ENCODE measurements at regions not wholly inside any gene's neighbourhood (a gene's known extent, or its start where the extent isn't known, plus 50 kb on each side); places are given as distances from the start of the nearest gene placed in this dataset.

DNA sequence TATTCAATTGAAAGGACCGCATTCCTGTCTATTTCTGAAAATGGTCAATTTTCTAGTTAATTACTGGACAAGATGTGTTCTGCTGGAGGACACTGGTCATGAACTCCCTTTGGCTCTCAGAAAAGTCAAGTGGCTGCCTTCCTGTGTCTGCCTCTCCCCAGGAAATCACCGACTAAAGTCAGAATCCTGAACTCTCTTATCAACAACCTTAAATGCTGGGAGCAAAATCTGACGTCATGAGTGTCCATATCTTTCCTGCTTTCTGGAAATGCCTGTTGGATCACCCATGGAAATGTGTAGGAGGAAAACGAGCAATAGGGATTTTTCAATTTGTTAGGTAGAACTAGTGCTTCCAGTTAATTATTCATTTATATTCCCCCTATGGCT is 53.5 kb upstream of the PLCB1 start:
- no peaks in the 10 kb centered on the region for H4K20me1 ChIP-seq (replicated peaks in 1 of 2; ENCODE audit: control insufficient read depth in 1 of 2, insufficient read depth in 2 of 2, low read length in 2 of 2)
- H3K4me2 ChIP-seq (ENCODE audit: insufficient read depth in 1 of 2, low read depth in 2 of 2, low read length in 2 of 2): no peak overlapping the region
- FAIRE-seq (no peak), DNase-seq (ENCODE audit: low read depth in 1 of 2, low spot score in 2 of 2) (no peak)
- H4K8ac ChIP-seq (ENCODE audit: extremely low read depth, insufficient read depth, low read length): no peak overlapping the region
- H2AFZ ChIP-seq (ENCODE audit: low read length): no peak overlapping the region
- H2BK15ac ChIP-seq (ENCODE audit: low read length): no peak overlapping the region
- H3K79me1 ChIP-seq (ENCODE audit: low read depth, low read length): no peaks in the 10 kb centered on the region
- POLR2A ChIA-PET (ENCODE audit: partially characterized antibody): no interaction called here
- H3K4me3 ChIP-seq (ENCODE audit: extremely low read depth in 1 of 4, insufficient read depth in 2 of 4, low read depth in 3 of 4, low read length in 4 of 4): no peak overlapping the region
- H4K5ac ChIP-seq (ENCODE audit: insufficient read length, low read depth, low read length): no peak overlapping the region
- H2BK5ac ChIP-seq (ENCODE audit: low read depth, low read length): no peak overlapping the region
- H2BK120ac ChIP-seq (replicated peaks; ENCODE audit: low read depth, low read length): no peak overlapping the region
- no peak overlapping the region for H2BK20ac ChIP-seq (ENCODE audit: low read length)
- no peak overlapping the region for H4K91ac ChIP-seq (replicated peaks; ENCODE audit: insufficient read length, low read length)
- no peak overlapping the region for H3K56ac ChIP-seq (replicated peaks; ENCODE audit: insufficient read length, low read depth, low read length)
- no peaks in the 10 kb centered on the region for H3K79me2 ChIP-seq (ENCODE audit: control insufficient read depth in 1 of 2, insufficient read depth in 2 of 2, low read length in 2 of 2)
- TF ChIP-seq EGR1 (IDR thresholded peaks at IDR 0.05; ENCODE audit: borderline replicate concordance, low read depth, low read length): no peak
- no peak for TF ChIP-seq KDM1A (IDR thresholded peaks at IDR 0.05; ENCODE audit: borderline replicate concordance, low read length)
- TF ChIP-seq EZH2 (IDR thresholded peaks at IDR 0.05; ENCODE audit: low read depth, low read length, severe bottlenecking): no peak
- no peak for TF ChIP-seq CHD2 (IDR thresholded peaks at IDR 0.05; ENCODE audit: low read length)
- TF ChIP-seq PHF8 (conservative IDR thresholded peaks at IDR 0.05; ENCODE audit: low read depth, low read length): no peak
- TF ChIP-seq, protein P1, sequence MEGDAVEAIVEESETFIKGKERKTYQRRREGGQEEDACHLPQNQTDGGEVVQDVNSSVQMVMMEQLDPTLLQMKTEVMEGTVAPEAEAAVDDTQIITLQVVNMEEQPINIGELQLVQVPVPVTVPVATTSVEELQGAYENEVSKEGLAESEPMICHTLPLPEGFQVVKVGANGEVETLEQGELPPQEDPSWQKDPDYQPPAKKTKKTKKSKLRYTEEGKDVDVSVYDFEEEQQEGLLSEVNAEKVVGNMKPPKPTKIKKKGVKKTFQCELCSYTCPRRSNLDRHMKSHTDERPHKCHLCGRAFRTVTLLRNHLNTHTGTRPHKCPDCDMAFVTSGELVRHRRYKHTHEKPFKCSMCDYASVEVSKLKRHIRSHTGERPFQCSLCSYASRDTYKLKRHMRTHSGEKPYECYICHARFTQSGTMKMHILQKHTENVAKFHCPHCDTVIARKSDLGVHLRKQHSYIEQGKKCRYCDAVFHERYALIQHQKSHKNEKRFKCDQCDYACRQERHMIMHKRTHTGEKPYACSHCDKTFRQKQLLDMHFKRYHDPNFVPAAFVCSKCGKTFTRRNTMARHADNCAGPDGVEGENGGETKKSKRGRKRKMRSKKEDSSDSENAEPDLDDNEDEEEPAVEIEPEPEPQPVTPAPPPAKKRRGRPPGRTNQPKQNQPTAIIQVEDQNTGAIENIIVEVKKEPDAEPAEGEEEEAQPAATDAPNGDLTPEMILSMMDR (IDR thresholded peaks at IDR 0.05; ENCODE audit: control extremely low read depth in 1 of 3, insufficient read depth in 1 of 3, low read depth in 1 of 3, low read length in 3 of 3): no peak
- TF ChIP-seq CREB1 (IDR thresholded peaks at IDR 0.05): no peak
- TF ChIP-seq CBX5 (IDR thresholded peaks at IDR 0.05; ENCODE audit: low read depth, low read length): no peak
- no peak for TF ChIP-seq JUN (IDR thresholded peaks at IDR 0.05; ENCODE audit: low read depth, low read length)
- H3K27me3 ChIP-seq (replicated peaks in 1 of 4; ENCODE audit: control insufficient read depth in 3 of 4, extremely low read depth in 1 of 4, insufficient read depth in 3 of 4, low read length in 3 of 4): no peaks in the 10 kb centered on the region
- no peak overlapping the region for H3K9ac ChIP-seq (replicated peaks in 1 of 4; ENCODE audit: extremely low read depth in 1 of 4, low read depth in 3 of 4, low read length in 3 of 4)
- no peak overlapping the region for H2BK12ac ChIP-seq (ENCODE audit: low read depth, low read length)
- no peak overlapping the region for H3K18ac ChIP-seq (ENCODE audit: extremely low read depth, low read length)
- H3K23ac ChIP-seq (ENCODE audit: insufficient read length): no peak overlapping the region
- H3K36me3 ChIP-seq (ENCODE audit: control insufficient read depth in 2 of 4, insufficient read depth in 4 of 4, low read length in 3 of 4): no peaks in the 10 kb centered on the region
- H2AK5ac ChIP-seq (ENCODE audit: low read depth, low read length): no peak overlapping the region
- H3K4me1 ChIP-seq (replicated peaks in 1 of 4; ENCODE audit: control insufficient read depth in 3 of 4, insufficient read depth in 4 of 4, low read length in 3 of 4): no peaks in the 10 kb centered on the region
- H3K27ac ChIP-seq (ENCODE audit: low read depth, low read length): no peak overlapping the region
- H3K14ac ChIP-seq (ENCODE audit: insufficient read length): no peak overlapping the region
- H3K23me2 ChIP-seq (ENCODE audit: low read depth, low read length): no peaks in the 10 kb centered on the region; the same call in 1 of the 2 replicates
- CTCF ChIA-PET (ENCODE audit: partially characterized antibody): interaction anchor here (1.1 kb wide), 1 partner anchor 34 kb away, joined by 4 read pairs; no protein-coding TSS in a partner anchor
- 82% methylated on average over 4 of the region's 4 CpGs; no CpG with 5 or more reads in 1 of the 2 experiments for WGBS, 2 experiments (ENCODE audit: extremely low coverage in 1 of 2, insufficient coverage in 1 of 2, insufficient read length in 1 of 2, insufficient replicate concordance in 2 of 2, low coverage in 1 of 2, low lambda C conversion rate in 2 of 2, missing lambda C conversion rate in 1 of 2)
- H3K4ac ChIP-seq (replicated peaks; ENCODE audit: insufficient read length, low read depth, low read length): no peak overlapping the region
- no peaks in the 10 kb centered on the region for H3K9me3 ChIP-seq (ENCODE audit: insufficient read depth in 2 of 2, low read depth in 1 of 2, low read length in 1 of 2)

Data from H1 (cell line).